IPS DF 19.7 (cell line): ENCODE measurements at regions not wholly inside any gene's neighbourhood (a gene's known extent, or its start where the extent isn't known, plus 50 kb on each side); places are given as distances from the start of the nearest gene placed in this dataset.
"Not testable (repeated sequence)": the region's sequence is repeated elsewhere in the genome, so short reads cannot be mapped to it uniquely, and the experiment has no call there.

ENCODE experiments used
- DNase-seq: peaks from one replicate; pipeline ENCODE4 v3.0.0-alpha.2; 2013; ENCODE audit warnings: low read depth, low spot score

DNA sequence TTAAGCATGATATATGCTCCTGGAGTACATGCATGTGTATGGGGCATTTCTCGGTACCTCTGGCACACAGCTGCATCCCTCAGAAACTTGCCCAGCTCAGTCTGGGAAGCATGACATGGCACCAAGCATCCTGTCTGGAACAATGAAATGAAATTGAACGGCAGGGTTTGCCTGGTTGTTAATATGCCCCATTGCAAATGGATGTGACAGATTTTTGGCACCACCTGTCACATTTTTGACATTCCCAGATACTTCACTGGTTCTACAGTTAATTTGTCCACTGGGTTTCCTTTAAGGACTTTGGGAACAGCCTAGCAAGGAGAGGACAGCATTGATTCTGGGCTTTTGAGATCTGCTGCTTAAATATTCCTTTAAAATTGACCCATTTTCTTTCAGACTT is 305.8 kb downstream of the TSN start:
- DNase-seq, result no peak

DNA sequence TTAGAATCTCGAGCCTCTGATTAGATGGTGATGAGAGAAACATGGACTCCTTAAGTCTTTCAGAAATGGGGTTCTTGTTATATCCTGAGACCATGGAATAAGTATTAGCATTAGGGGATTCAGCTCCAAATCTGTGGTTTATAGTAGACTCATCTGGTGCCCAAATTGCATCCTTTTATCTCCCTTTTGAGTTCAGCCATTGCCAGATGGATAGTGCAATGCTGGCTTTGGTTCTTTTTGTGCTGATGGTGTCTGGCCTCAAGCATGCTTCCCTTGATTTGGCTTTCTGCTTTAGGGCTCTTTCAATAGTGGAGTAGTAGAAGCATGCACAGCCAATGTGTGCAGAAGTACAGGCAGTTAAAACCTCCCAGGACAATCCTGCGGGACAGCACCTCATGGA is 306.4 kb downstream of the TSN start:
- DNase-seq, result no peak

DNA sequence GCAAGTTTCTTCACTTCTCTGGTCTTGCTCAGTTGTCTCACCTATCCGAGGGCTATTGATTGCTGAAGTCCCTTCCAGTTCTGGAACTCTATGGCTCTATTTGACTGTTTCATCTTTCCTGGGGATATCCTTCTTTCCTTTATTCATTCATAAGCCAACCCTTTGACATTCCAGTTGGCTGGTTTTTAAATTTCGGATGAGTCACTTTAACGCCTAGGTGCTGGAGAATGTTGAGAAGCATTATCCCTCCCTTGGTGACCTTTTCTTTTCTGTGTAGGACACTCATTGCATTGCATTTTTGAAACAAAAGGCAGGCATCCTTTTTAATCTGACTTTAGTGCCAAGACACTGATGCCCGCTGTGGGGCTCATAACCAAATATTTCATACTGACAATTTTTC is 307.1 kb downstream of the TSN start:
- no peak for DNase-seq

DNA sequence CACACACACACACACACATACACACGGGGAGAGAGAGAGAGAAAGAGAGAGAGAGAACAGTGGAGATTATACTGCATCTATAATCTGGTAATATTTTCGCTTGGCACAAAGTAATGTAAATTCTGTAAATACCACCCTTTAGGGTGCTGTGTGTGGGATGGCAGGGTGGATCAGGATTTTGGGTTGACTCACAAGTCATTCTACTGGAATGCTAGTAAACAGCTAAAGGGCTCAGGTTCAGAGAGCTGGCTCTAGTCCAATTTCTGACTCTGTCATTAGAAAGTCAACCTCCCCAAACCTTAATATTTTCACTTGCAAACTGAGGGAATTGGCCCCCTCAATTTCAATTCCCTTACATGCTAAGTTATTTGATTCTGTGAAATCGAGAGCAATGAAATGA is 308.3 kb downstream of the TSN start:
- no peak for DNase-seq

DNA sequence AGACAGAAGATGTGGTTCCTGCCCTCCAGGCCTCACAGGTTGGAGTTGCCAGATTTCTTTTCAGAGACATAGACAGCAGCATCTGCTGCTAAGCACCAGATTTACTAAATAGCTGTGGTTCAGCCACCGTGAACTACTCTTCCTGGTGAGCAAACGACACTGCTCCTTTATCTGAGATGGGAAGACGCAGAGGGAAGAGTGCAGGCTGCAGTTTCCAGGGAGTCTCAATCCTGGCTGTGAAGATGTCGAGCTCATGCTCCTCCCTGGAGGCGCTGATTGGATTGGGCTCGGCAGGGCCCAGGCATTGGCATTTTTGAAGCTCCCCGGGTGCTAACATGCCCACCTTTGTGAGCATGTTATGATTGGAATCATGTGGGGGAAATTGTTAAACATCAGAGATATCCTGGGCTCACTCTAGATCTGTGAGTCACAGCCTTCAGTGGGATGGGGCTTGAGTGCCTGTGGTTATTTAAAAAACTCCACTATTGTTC is 314.8 kb downstream of the TSN start:
- no peak for DNase-seq

DNA sequence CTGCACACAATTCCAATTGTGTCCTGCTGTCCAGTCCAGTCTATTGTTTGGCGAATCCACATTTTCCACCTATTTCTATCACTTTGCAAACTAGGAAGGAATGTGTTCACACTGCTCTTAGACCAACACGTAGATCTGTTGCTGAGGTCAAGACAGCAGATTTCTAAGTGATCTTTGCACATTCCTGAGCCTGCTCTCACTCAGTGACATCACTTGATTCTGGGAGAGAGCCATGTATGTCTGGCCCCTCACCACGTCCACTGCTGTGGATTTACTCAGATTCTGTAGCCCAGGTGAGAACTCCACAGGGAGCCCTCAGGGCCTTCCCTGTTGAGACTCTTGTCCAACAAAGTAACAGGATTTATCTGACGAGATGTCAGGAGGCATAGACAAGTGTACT is 317.2 kb downstream of the TSN start:
- no peak for DNase-seq

DNA sequence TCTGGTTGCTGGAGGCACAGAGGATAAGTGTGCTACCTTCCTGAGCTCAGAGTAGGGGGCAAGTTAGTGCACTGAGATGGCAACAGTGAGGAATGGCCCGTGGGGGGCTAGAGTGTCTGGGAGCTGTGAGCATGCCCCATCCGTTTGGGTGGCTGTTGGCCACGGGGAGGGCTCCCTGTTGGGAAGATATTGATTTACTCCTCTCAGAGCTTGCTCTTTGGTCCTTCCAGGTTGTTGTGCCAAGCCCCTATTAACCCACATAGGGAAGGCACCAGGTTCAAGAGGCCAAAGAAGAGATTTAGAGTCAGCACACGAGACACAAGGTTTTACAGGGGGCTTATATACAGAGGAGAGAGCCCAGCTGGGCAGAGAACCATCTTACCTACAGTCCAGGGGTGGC is 318.8 kb downstream of the TSN start:
- DNase-seq, result no peak

DNA sequence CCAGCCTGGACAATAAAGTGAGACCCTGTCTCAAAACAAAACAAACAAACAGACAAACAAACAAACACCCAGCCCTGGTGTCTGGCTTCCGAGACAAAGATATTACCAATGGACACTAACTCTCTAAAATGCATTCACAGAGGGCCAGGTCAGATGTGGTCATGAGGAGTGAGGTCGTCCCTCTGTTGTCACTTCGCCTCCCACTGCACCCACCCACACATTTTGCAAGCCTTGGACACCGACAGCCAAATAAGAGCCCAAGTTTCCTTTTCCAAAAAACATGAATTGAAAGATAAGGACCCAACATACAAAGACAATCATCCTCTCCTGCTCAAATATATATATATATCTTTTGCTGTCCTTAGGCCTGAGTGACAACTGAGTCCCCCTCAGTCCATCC is 319.9 kb downstream of the TSN start:
- no peak for DNase-seq

DNA sequence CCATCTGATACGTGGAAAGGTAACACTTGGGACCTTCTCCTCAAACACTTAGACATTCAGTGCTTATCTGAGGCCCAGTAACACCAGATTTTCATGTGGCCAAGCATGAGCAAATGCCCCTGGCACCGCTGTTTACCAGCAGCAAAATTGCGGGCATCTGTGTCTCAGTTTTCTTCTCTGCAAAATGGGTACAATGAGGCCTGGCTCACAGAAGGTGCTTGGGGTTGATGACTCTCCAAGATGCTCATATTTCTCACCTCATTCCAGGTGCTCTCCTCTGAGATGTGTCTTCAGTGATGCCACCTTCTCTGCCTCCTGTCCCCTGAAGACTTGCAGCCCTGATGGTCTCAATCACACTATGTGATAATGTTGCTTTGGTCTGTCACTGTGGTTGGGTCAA is 321.7 kb downstream of the TSN start:
- no peak for DNase-seq

DNA sequence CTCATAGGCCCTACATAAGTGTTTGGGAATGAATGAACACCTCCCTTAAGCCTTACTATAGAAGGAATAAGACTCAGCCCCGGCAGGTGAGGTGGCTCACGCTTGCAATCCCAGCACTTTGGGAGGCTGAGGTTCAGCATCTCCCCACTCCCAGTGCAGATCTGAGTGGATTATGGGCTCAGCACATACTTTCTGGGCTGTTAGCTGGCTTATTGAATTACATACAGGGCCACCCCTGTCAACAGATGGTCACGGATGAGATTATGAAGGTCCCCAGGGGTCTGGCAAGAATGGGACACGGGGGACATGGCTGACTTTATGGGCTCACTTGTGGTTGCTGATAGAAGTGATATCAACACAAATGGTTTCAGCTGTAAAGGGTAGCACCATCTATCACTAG is 322.3 kb downstream of the TSN start:
- DNase-seq, result no peak

DNA sequence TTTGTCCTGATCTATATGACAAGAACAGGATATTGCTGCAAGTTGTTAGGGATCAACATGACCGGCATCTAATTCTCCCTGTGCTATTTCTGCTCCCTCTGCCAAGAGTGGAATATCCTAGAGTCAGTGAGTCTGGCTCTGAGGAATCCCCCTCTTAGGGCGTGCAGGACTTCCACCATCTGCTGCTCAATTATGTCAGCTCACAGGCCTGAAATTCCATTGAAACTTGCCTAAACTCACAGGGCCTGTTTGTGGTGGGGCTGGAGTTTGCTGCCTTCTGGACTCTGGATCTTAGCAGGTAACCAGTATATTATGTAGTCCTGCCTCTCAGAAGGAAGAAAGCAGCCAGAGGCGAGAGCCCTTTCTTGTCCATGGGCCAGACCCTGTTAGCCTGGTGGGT is 323.0 kb downstream of the TSN start:
- DNase-seq, result no peak

DNA sequence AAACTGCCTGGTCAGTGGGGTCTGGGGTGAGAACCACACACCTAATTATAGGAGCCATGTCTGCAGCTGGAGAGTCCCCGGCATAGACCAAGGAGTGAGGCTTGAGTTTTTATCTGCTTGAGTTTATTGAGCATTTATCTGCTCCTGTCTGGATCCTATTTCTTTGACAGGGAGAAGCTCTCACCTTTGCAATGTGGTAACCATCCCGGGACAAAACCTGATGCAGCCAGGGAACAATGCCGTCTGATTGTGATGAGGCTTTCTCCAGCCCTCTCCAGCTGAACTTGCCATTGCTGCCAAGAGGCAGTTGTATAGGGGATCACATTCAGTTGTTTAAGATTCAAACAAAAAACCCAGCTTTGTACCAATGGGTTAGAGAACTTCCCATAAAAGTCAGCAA is 324.4 kb downstream of the TSN start:
- DNase-seq, result no peak

DNA sequence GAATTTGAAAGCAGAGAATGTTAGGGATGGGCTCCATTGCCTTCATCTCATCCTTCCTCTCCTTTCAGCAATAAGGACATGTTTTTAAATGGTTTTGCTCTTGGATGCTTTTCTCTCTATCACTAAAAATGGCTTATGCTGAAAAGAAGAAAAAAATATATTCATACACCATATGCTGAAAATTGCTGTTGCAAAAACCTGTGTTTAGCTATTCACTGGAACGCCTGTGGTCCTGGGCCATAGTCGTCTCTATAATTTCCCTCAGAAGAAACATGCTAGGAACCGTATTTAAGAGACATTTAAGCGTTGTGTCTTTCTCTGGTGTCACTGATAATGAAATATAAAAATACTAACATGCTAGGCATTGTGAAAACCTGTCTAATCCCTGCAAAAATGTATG is 324.9 kb downstream of the TSN start:
- DNase-seq, result no peak

DNA sequence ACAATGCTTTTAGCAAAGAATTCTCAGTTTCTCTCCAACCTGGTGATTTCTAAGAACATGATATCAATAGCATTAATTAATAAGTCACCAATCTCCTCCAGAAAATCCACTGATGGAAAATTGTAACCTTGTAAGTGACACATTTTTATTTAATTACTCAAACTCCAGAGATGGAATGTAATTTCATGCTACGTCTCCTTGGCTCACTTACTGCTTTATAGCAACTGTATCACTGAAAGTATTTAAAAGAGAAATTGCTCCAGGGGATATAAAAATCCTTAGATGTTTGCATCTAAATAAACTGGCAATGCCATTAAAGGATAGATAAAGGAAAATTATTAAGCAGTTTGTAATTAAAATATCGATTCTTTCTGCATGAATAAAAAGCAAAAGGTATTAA is 325.4 kb downstream of the TSN start:
- no peak for DNase-seq

DNA sequence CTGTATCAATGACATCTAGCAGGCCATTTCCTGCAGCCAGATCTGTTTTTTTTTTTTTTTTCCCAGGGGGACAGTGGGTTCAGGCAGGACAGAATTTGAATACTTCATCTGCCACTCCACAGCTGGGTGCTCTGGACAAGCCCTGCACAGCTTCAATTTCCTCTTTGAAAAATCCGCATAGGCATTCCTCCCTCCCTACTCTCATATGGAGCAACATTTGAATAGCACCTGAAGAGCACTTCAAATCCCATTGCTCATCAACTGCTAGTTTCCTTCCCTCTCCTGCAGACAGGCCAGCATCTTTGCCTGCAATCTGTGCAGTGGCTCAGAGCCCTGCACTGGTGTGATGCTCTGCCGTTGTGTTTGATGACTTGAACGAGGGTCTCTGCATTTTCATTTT is 326.3 kb downstream of the TSN start:
- no peak for DNase-seq

DNA sequence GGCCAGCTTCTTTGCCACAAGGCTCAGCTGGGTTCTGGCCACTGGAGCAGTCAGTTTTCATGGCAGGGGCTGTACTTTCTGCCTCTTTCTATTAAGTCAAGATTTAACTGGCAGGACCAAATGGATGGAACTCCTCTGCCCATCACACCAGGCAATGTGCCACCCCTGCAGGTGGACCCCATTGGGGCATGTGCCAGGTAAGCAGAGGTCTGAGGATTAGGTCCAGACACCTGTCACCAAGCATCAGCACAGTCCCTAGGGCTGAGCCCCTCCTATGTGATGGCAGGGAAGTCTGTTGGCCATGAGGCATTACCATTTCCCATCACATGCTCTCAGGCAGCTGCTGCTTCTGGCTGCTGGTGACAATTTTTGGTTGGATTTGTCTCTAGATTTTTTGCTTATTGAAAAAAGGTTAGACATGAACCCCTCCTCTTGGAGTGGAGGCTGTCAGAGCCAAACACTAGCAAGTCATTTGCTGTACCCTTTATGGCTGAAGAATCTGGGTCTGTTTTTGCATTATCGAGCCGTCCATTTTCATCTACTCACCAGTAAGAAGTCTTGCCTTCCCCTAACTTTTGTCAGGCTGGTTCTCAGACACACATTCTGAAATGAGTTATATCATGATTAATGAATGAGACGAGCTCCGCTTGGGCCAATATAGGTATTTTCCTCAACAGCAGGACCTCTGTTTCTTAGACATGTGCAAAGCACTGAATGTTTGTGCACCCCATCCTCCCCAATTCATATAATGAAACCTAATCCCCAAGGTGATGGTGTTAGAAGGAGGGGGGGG is 328.0 kb downstream of the TSN start:
- DNase-seq, result no peak

DNA sequence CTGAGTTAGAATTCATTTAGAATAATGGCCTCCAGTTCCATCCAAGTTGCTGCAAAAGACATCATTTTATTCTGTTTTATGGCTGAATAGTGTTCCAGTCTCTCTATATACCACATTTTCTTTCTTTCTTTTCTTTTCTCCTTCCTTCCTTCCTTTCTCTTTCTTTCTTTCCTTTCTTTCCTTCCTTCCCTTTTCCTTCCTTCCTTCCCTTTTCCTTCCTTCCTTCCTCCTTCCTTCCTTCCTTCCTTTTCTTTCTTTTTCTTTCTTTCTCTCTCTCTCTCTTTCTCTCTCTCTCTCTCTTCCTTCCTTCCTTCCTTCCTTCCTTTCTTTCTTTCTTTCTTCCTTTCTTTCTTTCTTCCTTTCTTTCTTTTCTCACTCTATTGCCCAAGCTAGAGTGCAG is 330.2 kb downstream of the TSN start:
- not testable (repeated sequence) for DNase-seq

DNA sequence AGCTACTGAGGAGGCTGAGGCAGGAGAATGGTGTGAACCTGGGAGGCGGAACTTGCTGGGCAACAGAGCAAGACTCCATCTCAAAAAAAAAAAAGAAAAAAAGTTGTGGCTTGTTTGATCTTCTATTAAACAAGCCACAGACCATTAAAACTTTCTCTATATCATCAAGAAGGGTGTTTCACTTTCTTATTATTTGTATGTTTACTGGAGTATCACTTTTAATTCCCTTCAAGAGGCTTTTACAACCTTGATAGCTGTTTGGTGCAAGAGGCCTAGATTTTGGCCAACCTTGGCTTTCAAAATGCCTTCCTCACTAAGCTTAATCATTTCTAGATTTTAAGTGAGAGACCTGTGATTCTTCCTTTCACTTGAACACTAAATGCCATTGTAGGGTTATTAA is 339.1 kb downstream of the TSN start:
- DNase-seq, result no peak

DNA sequence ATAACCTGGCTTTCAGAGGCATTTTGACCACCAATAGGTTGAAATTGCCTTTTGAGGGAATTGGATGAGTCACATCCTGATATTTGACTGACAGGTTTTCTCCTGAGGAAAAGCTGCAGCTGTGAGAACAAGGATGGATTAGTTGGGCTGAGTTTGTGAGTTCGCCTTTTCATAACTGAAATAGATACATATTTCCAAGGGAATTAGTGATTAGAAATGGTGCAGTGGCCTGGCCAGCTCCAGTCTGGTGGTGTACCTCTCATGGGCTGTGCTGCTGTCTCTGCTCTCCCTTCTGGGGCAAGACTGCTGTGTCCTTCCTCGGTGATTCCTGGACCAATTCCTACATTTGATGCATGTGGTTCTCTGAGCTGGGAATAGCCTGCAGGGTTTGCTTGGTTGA is 341.3 kb downstream of the TSN start:
- DNase-seq, result no peak

DNA sequence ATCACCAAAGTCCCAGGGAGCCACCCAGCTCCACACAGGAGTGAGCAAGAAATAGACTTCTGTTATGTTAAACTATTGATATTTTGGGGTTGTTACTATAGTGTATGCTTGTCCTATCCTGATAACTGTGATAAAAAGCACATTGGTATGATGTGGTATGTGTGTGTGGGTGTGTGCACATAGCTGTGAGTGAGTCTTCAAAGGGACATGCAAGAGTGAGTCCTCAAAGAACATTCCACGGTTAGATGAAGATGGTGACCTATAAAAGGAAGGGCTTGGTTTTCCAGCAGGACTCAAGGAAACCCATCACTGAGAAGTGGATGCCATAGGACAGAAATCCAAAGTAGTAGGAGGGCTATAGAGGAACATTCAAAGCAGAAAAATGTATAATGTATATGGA is 342.9 kb downstream of the TSN start:
- no peak for DNase-seq

DNA sequence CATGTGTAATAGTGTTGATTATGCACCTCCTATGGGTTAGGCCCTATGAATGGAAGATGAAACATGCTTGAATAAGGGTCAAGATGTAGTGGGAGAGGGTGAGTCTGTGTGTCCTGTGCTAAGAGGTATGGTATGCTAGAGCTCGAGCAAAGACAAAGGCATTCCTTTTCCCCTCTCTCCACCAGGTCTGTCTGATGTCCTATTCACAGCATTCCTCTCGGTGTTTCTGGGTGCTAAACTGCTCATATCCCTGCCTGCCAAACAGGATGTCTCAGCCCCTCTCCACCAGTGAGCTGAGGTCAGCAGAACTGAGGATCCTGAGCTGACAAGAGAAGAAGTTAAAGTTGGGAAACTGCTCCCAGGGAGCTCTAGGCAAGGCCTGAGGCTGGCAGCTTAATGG is 344.9 kb downstream of the TSN start:
- peak; percentile 40 for DNase-seq

DNA sequence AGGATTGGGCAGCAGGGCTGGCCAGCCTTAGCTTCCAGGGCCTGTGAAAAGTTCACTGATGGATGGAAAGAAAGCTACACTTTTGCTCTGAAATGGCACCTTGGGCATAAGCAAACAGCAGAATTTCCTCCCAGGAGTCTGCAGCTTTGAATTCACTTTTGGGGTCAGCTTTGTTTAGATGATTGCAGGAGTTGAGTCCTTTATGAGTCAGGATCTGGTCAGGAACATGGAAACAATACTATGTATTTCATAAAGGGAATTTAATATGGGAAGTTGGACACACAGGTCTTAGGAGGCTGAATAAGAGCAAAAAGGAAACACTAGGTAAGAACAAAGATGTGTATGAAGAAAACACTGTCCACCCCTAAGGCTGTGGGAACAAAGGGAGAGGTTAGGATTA is 345.3 kb downstream of the TSN start:
- DNase-seq, result no peak

DNA sequence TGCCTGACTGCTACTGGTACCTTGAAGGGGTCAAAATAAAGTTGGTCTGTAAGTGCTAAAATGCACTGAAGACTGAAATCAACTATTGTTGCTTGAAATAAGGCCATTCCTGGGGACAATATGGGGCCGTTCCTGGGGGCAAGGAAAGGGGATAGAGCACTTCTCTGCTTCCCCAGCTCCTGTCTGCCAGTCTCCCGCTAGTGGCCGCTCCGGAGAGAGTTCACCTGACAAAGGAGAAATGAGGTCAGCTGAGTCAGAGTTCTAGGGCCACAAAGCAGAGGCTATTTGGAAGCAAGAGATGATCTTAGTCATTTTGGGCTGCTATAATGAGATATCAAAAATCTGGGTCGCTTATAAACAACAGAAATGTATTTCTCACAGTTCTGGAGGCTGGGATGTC is 345.9 kb downstream of the TSN start:
- DNase-seq, result no peak
